K562 (cell line): ENCODE measurements at regions not wholly inside any gene's neighbourhood (a gene's known extent, or its start where the extent isn't known, plus 50 kb on each side); places are given as distances from the start of the nearest gene placed in this dataset.

ENCODE experiments used
- ATF1 ChIP-seq, 2 experiments: fragments of 450-650 bp in 1 of 2; IDR thresholded peaks; 2 replicates each; pipeline ENCODE4 v1.6.1; 2016; ENCODE audit warnings: missing compliant biosample characterization in 1 of 2, missing genetic modification characterization in 1 of 2
- CHD1 ChIP-seq: fragments of 200-600 bp; sonication (generic); IDR thresholded peaks from one replicate; pipeline ENCODE4 v1.6.1; 2012; ENCODE audit warnings: mild to moderate bottlenecking, moderate library complexity, low read length, inconsistent platforms
- MECOM ChIP-seq: fragments of 250-450 bp; sonication (Bioruptor Pico); IDR thresholded peaks from 2 replicates; pipeline ENCODE4 v1.8.0; 2022; ENCODE audit warnings: inconsistent platforms
- POLR2AphosphoS5 ChIP-seq: IDR thresholded peaks from 2 replicates; pipeline ENCODE4 v1.6.1; 2011; ENCODE audit warnings: mild to moderate bottlenecking, low read depth, low read length, moderate library complexity; ENCODE audit not compliant: control insufficient read depth, insufficient read depth
- RAD21 ChIP-seq, 2 experiments: fragments of 250-450 bp in 1 of 2; fragments of 450-650 bp in 1 of 2; sonication (Bioruptor Pico) in 1 of 2; formaldehyde crosslinking in 1 of 2; IDR thresholded peaks in 1 of 2; conservative IDR thresholded peaks in 1 of 2; 2 replicates each; pipeline versions ENCODE4 v1.4.0 to v1.8.0; 2020 to 2022; ENCODE audit warnings: mild to moderate bottlenecking in 2 of 2, moderate library complexity in 1 of 2
- RBBP5 ChIP-seq: fragments of 200-600 bp; sonication (generic); IDR thresholded peaks from 2 replicates; pipeline ENCODE4 v1.6.1; 2012; ENCODE audit warnings: borderline replicate concordance, mild to moderate bottlenecking, low read length, control low read depth, inconsistent platforms; ENCODE audit not compliant: insufficient read depth, poor library complexity, severe bottlenecking
- SP1 ChIP-seq: sonication (generic); formaldehyde crosslinking; IDR thresholded peaks from 2 replicates; pipeline ENCODE4 v1.8.1; 2022; ENCODE audit warnings: mild to moderate bottlenecking, missing genetic modification reagents
- ZKSCAN3 ChIP-seq: fragments of 250-450 bp; sonication (Bioruptor Pico); IDR thresholded peaks from 2 replicates; pipeline ENCODE4 v1.4.0; 2020
- ZNF76 ChIP-seq: fragments of 250-450 bp; sonication (Bioruptor Pico); IDR thresholded peaks from 2 replicates; pipeline ENCODE4 v1.4.0; 2020; ENCODE audit warnings: mild to moderate bottlenecking, moderate library complexity, borderline replicate concordance
- ZSCAN29 ChIP-seq: fragments of 450-650 bp; IDR thresholded peaks from 2 replicates; pipeline ENCODE4 v1.6.1; 2017
- TF ChIP-seq, protein P1 (sequence below), 2 experiments: fragments of 450-650 bp; IDR thresholded peaks; 2 replicates each; pipeline ENCODE4 v1.6.1; 2016
- TF ChIP-seq, protein P2 (sequence below), 2 experiments: IDR thresholded peaks; 2 replicates each; pipeline ENCODE4 v1.6.1; 2011; ENCODE audit warnings: borderline replicate concordance in 1 of 2, control low read depth in 1 of 2, low read depth in 1 of 2, low read length in 1 of 2, mild to moderate bottlenecking in 1 of 2, mixed read lengths in 1 of 2, moderate library complexity in 1 of 2; ENCODE audit not compliant: insufficient read depth in 1 of 2, insufficient read length in 1 of 2, poor library complexity in 1 of 2, severe bottlenecking in 1 of 2; ENCODE audit errors: extremely low read depth in 1 of 2
- TF ChIP-seq, protein P3 (sequence below): sonication (generic); formaldehyde crosslinking; IDR thresholded peaks from 2 replicates; pipeline ENCODE4 v1.8.1; 2022; ENCODE audit warnings: missing genetic modification reagents
- TF ChIP-seq, protein P4 (sequence below), 3 experiments: IDR thresholded peaks in 2 of 3; conservative IDR thresholded peaks in 1 of 3; 2 replicates each; pipeline ENCODE4 v1.5.1; 2011 to 2012; ENCODE audit warnings: low read length in 3 of 3, mild to moderate bottlenecking in 3 of 3, control low read depth in 2 of 3, improper control_type of control experiment in 1 of 3, inconsistent platforms in 1 of 3, low read depth in 1 of 3, mixed read lengths in 1 of 3, moderate library complexity in 1 of 3; ENCODE audit not compliant: insufficient read depth in 2 of 3

DNA sequence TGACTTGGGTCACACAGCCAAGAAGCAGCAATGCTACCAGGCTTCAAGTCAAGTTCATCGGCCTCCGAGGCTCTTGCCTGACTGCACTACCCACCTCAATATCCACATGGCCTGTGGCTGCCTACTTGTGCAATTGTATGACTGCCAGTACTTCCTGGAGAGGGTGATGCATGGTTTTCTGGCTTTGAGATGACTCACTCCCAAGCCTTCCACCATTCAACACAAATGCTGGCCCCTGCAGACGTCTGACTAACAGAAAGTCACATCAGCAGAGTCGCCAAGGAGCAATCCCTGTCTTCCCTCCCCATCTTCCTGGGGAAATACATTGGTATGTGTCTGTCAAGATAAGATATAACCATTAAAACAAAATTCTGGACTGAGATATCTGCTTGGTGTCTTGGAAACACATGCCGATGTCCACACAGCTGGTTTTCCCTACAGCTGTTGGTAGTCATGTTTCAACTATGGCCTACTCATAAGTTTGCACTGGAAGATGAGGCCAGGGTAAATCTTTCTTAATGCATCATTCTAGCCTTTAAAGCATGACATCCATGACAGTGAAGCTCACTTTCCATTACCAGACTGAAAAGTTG, 79.6 kb upstream of the SPATA12 start:
- TF ChIP-seq RAD21 (CRISPR knock-in tag; conservative IDR thresholded peaks at IDR 0.05 in 1 of 2, IDR thresholded peaks at IDR 0.05 in 1 of 2): no peak
- TF ChIP-seq, protein P1, sequence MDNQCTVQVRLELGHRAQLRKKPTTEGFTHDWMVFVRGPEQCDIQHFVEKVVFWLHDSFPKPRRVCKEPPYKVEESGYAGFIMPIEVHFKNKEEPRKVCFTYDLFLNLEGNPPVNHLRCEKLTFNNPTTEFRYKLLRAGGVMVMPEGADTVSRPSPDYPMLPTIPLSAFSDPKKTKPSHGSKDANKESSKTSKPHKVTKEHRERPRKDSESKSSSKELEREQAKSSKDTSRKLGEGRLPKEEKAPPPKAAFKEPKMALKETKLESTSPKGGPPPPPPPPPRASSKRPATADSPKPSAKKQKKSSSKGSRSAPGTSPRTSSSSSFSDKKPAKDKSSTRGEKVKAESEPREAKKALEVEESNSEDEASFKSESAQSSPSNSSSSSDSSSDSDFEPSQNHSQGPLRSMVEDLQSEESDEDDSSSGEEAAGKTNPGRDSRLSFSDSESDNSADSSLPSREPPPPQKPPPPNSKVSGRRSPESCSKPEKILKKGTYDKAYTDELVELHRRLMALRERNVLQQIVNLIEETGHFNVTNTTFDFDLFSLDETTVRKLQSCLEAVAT (IDR thresholded peaks at IDR 0.05): no peak
- no peak for TF ChIP-seq SP1 (CRISPR knock-in tag)
- TF ChIP-seq, protein P2, sequence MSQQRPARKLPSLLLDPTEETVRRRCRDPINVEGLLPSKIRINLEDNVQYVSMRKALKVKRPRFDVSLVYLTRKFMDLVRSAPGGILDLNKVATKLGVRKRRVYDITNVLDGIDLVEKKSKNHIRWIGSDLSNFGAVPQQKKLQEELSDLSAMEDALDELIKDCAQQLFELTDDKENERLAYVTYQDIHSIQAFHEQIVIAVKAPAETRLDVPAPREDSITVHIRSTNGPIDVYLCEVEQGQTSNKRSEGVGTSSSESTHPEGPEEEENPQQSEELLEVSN (IDR thresholded peaks at IDR 0.05; ENCODE audit: borderline replicate concordance in 1 of 2, extremely low read depth in 1 of 2, insufficient read depth in 1 of 2, insufficient read length in 1 of 2, low read depth in 1 of 2, low read length in 1 of 2, poor library complexity in 1 of 2, severe bottlenecking in 1 of 2): no peak
- TF ChIP-seq, protein P3, sequence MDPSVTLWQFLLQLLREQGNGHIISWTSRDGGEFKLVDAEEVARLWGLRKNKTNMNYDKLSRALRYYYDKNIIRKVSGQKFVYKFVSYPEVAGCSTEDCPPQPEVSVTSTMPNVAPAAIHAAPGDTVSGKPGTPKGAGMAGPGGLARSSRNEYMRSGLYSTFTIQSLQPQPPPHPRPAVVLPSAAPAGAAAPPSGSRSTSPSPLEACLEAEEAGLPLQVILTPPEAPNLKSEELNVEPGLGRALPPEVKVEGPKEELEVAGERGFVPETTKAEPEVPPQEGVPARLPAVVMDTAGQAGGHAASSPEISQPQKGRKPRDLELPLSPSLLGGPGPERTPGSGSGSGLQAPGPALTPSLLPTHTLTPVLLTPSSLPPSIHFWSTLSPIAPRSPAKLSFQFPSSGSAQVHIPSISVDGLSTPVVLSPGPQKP: no peak
- no peak for TF ChIP-seq ATF1 (CRISPR knock-in tag; IDR thresholded peaks at IDR 0.05)
- TF ChIP-seq ATF1 (tag; IDR thresholded peaks at IDR 0.05): no peak
- no peak for TF ChIP-seq POLR2AphosphoS5
- TF ChIP-seq CHD1: no peak
- TF ChIP-seq RBBP5: no peak
- no peak for TF ChIP-seq ZNF76 (CRISPR knock-in tag)
- no peak for TF ChIP-seq MECOM (CRISPR knock-in tag)
- TF ChIP-seq ZKSCAN3 (CRISPR knock-in tag): no peak
- TF ChIP-seq ZSCAN29: no peak
- TF ChIP-seq, protein P4, sequence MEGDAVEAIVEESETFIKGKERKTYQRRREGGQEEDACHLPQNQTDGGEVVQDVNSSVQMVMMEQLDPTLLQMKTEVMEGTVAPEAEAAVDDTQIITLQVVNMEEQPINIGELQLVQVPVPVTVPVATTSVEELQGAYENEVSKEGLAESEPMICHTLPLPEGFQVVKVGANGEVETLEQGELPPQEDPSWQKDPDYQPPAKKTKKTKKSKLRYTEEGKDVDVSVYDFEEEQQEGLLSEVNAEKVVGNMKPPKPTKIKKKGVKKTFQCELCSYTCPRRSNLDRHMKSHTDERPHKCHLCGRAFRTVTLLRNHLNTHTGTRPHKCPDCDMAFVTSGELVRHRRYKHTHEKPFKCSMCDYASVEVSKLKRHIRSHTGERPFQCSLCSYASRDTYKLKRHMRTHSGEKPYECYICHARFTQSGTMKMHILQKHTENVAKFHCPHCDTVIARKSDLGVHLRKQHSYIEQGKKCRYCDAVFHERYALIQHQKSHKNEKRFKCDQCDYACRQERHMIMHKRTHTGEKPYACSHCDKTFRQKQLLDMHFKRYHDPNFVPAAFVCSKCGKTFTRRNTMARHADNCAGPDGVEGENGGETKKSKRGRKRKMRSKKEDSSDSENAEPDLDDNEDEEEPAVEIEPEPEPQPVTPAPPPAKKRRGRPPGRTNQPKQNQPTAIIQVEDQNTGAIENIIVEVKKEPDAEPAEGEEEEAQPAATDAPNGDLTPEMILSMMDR (IDR thresholded peaks at IDR 0.05 in 2 of 3, conservative IDR thresholded peaks at IDR 0.05 in 1 of 3; ENCODE audit: insufficient read depth in 2 of 3, low read depth in 1 of 3, low read length in 3 of 3): no peak
